Prostate gland (tissue), 2 donors: ENCODE measurements at regions not wholly inside any gene's neighbourhood (a gene's known extent, or its start where the extent isn't known, plus 50 kb on each side); places are given as distances from the start of the nearest gene placed in this dataset.

Experiments used
- DNase-seq: peaks from one replicate; pipeline ENCODE4 v3.0.0-alpha.2; 2019; ENCODE audit warnings: low spot score
- H3K27ac ChIP-seq, 2 donors: fragments of 200-600 bp; sonication (generic); 2 replicates each; pipeline ENCODE4 v1.5.1; 2017 to 2019
- H3K27me3 ChIP-seq: fragments of 200-600 bp; sonication (generic); replicated peaks from 2 replicates; pipeline ENCODE4 v1.5.1; 2019; ENCODE audit not compliant: insufficient read depth
- H3K36me3 ChIP-seq, 2 donors: fragments of 200-600 bp; sonication (generic); 1 replicate in 1 of 2; 2 replicates in 1 of 2; pipeline versions ENCODE4 v1.5.1 to v1.8.1; 2017 to 2019
- H3K4me1 ChIP-seq: fragments of 200-600 bp; sonication (generic); replicated peaks from 2 replicates; pipeline ENCODE4 v1.5.1; 2019
- H3K4me3 ChIP-seq, 2 donors: fragments of 200-600 bp; sonication (generic); 2 replicates each; pipeline ENCODE4 v1.5.1; 2017 to 2019
- H3K9me3 ChIP-seq: fragments of 200-600 bp; sonication (generic); 2 replicates; pipeline ENCODE4 v1.5.1; 2017
- POLR2A ChIP-seq: fragments of 450-650 bp; IDR thresholded peaks from one replicate; pipeline ENCODE4 v1.6.1; 2016; ENCODE audit warnings: antibody characterized with exemption, mild to moderate bottlenecking
- POLR2AphosphoS5 ChIP-seq: sonication (generic); formaldehyde crosslinking; IDR thresholded peaks from one replicate; pipeline ENCODE4 v1.6.1; 2017; ENCODE audit warnings: antibody characterized with exemption
- WGBS: methylation state at CpG from one replicate; pipeline ENCODE4 v1.1.5; 2018; 5-methylcytosine and 5-hydroxymethylcytosine counted together
- intact Hi-C: fragments of 100-400 bp; cut with DNase I; formaldehyde crosslinking; loops from one replicate; pipeline ENCODE4 v1.14.2; 2022
- small RNA-seq, 2 donors: library from RNA; depleted of rRNA; stranded (forward); fragments of <200 nt; gene quantifications; one replicate each; pipeline ENCODE3, GENCODE V24; 2016
- TF ChIP-seq, protein P1 (sequence below), 4 experiments: fragments of 200-600 bp in 2 of 4; fragments of 450-650 bp in 2 of 4; sonication (generic) in 2 of 4; IDR thresholded peaks; 1 replicate in 3 of 4; 2 replicates in 1 of 4; pipeline ENCODE4 v1.5.1; 2016 to 2019; ENCODE audit warnings: antibody characterized with exemption in 4 of 4, mild to moderate bottlenecking in 2 of 4, moderate library complexity in 2 of 4

DNA sequence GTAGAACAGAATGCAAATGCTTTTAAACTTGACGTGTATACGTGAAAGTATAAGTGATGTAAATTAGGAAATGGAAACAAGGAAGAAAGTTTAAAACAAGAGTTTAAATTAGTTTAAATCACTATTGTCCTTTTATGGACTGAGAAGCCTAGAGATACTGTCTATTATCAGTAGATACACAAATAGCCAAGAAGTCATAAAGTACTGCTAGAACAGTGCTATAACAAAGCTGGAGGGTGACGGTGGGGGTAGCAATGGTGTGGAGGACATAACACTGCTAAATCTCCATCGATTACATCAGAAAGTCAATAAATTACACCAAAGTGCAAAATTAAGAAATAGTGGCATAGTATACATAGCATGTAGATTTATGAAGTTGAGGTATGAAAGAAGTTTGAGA is 50.1 kb upstream of the CAV2 start:
- H3K9me3 ChIP-seq = no peaks in the 10 kb centered on the region
- TF ChIP-seq POLR2AphosphoS5 (no peak), POLR2A (no peak)
- TF ChIP-seq, protein P1, sequence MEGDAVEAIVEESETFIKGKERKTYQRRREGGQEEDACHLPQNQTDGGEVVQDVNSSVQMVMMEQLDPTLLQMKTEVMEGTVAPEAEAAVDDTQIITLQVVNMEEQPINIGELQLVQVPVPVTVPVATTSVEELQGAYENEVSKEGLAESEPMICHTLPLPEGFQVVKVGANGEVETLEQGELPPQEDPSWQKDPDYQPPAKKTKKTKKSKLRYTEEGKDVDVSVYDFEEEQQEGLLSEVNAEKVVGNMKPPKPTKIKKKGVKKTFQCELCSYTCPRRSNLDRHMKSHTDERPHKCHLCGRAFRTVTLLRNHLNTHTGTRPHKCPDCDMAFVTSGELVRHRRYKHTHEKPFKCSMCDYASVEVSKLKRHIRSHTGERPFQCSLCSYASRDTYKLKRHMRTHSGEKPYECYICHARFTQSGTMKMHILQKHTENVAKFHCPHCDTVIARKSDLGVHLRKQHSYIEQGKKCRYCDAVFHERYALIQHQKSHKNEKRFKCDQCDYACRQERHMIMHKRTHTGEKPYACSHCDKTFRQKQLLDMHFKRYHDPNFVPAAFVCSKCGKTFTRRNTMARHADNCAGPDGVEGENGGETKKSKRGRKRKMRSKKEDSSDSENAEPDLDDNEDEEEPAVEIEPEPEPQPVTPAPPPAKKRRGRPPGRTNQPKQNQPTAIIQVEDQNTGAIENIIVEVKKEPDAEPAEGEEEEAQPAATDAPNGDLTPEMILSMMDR (IDR thresholded peaks at IDR 0.05) = no peak
- 83% methylated on average over 4 of the region's 4 CpGs for WGBS
- no peak for DNase-seq
- H3K27me3 ChIP-seq = no peaks in the 10 kb centered on the region
- H3K4me3 ChIP-seq = no peak overlapping the region
- no peaks in the 10 kb centered on the region for H3K36me3 ChIP-seq
- H3K4me1 ChIP-seq = no peaks in the 10 kb centered on the region
- H3K27ac ChIP-seq = no peak overlapping the region
- intact Hi-C loops = loop anchor here (10.0 kb wide), 1 partner anchor 75 kb away; the partner anchor contains the start of gene CAV1

Small RNA genes lying in the stretch of these regions (small RNA-seq; reads per million reads assigned to genes)
- 0 reads per million in 2 donors for gene RF00017
